ENCODE measurements at regions not wholly inside any gene's neighbourhood (a gene's known extent, or its start where the extent isn't known, plus 50 kb on each side); places are given as distances from the start of the nearest gene placed in this dataset.

DNA sequence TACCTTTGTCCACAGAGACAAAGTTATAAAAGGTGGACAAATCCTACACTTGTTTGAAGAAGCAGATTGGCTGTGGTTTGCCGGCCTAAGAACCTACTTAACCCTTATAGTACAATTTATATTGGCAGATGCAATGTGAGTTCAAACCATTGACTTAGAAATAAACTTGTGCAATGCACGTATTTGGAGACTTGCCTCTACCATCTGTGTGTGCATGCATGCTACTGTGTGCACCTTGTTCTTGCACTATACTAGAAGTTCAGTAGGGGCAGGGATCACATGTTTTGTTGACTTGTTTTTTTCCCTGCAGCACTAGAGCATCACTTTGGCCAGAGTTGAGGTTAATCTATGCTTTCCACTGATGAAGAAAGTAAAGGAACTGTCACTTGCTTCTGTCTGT, 163.1 kb upstream of the SERP2 start:
- DNase-seq (ENCODE audit: low read depth in 3 of 3, low spot score in 1 of 3), result no peak

DNA sequence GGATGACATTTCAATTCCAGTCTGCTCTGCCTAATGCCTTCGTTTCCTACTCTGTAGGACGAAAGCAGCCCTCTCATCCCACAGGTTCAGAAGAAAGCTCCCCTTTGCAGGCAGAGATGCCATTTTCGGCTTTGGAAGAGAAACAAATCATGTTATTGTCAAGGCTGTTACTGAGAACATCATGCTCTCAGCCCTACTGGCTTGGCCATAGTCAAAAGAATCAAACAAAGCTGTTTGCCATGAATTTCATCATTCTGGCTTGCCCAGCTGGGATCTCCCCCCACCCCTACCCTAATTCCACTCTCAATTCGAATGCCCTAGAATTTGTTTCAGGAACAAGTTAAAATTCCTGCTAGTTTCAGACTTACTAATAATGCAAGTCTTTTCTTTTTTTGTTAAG, 162.3 kb upstream of the SERP2 start:
- no peak for DNase-seq (ENCODE audit: low read depth in 3 of 3, low spot score in 1 of 3)

DNA sequence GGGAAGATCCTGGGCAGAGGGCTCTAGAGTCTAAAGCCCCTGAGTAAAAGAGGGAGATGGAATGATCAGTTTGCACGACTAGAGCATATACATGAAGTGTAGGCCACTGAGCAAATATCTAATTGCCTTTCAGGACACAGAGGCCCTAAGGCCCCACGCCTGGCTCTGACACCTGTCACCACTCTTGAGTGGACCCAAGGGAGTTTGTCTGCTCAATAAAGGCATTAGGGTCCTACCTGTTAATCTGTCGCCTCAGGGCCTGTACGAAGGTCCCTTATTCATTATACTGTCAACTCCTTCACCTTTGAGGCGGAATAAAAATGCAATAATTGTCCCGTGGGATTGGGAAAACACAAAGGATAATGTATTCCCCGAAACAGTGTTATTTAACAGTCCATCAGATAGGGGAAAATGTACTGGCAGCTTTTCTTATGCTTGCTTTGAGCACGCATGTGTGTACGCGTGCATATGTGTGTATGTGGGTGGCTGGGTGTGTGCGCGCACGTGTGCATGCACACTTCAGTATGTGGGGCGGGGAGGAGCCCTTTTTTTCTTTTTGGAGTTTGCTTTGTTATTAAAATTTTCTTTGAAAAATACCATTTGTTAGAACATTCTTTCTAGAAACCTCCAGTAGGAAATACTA, 161.8 kb upstream of the SERP2 start:
- no peak for DNase-seq (ENCODE audit: low read depth in 3 of 3, low spot score in 1 of 3)

DNA sequence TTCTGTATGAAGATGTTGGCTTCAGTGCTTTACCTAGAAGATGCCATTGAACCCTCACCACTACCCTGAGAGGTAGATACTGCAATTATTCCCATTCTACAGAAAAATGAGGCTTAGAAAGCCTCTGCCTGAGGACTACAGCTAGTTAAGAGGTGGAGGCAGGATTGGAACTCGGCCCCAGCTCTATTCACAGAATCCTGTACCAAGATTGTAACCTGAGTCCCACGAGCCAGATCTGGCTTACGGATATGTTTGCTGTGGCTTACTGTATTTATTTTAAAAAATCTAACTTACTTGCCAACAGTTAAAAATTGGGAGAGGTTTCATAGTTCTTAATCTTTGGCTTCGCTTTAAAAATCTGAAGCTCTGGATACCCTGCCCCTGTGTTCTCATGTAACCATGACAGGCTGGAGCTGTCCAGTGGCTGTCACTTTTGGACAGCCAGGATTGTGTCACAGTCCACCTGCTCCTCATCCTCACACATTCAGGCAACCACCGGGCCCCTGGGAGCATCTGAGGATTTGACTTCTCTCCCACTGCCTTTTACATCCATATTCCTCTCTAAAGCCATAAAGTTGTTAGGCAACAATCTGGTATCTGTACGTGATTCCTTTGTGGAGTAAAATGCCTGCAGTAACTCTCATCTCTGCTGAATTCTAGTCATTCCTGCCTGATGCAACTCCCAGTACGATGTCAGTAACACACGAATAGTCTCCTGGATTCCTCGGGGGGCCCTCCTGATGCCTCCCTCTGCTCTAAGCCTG, 160.8 kb upstream of the SERP2 start:
- DNase-seq (ENCODE audit: low read depth in 3 of 3, low spot score in 1 of 3), result no peak

DNA sequence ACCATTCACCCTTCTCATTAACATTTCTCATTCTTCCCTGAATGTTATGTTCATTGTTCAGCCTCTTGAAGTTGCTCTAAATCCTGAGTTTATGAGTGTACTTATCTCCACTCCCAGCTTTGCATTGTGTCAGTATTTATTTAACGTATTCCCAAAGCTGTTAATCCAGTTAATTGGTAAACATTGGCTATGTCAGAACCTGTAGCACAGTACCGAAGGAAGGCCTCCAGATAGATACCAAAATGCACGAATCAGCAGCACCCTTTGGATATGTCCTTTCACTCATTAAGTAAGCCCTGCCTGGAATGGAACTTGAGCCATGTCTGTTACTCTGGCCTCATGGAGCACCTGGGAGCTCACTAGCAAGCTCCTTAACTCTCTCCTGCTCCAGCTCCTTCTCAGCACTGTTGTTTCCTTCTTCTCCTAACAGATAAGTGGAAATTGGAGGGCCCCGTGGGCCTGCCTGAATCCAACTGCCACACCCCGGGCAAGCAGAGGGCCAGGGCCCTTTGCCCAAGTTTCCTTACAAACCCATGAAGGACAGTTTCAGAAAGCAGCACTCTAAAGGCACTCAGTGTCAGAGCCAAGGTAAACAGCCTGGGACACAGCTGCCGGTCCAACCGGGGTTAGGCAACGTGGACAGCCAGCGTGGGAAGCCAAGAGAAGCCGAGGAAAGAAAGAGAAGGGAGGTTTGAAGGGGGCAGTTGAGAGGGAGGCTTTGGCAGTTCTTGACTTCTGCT, 155.0 kb upstream of the SERP2 start:
- DNase-seq (ENCODE audit: low read depth in 3 of 3, low spot score in 1 of 3), result no peak

DNA sequence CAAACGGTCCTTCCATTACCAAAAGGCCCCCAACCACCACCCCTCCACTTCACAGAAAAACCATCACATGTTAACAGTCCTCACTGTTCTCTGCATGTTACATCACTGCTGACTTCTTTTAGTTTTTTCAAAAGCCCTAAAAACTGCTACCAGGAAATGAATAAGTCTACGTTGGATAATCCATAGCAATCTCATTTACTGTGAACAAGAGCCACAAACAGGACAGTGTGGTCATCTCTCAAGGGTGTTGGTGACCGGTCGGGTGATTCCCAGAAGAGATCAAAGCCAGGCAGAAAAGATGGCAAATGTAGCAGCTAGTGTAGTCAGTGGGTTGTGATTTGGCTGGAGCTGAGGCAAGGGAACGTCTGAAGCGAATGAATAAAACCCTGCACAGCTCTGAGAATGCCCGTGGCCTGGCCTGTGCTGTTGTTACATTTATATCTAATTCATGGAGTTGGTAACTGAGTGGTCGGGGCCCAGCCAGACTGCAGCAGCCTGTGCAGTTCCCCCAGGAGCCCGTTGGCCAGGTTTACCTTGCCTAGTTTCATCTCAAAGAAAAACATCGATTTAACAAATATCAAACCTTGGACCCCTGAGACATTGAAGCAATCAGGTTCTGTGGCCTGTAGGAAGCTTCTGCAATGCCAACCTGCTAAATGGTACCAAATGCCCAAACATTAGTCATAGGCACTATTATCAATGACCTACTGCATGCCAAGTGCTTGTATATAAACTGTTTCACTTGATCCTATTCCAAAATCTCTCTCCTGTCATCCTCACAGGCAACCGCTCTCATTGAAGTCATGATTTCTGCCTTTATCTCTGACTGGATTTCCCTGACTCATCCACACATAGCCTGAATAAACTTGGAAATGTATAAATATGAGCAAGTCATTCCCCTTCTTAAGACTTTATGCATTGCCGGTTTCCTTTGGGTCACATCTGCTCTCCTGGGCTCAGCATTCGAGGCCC, 153.8 kb upstream of the SERP2 start:
- DNase-seq (ENCODE audit: low read depth in 3 of 3, low spot score in 1 of 3), result no peak

DNA sequence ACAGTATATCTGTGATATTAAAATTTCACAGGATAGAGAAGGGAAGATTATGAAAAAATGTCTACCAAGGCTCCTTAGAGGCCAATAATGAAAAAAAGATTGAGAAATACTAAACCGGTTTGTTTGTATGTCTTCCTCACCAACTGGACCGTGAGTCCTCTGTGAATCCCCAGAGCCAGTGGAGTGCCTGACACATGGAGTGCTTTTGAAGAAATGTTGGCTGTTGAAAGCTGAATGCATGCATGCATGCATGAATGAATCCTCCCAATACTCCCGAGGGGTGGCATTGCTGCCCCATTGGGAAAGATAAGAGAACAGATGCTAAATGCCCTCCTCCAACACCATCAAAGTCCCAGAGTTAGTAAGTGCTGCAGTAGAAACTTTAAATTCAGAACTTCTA, 152.7 kb upstream of the SERP2 start:
- no peak for DNase-seq (ENCODE audit: low read depth in 3 of 3, low spot score in 1 of 3)

DNA sequence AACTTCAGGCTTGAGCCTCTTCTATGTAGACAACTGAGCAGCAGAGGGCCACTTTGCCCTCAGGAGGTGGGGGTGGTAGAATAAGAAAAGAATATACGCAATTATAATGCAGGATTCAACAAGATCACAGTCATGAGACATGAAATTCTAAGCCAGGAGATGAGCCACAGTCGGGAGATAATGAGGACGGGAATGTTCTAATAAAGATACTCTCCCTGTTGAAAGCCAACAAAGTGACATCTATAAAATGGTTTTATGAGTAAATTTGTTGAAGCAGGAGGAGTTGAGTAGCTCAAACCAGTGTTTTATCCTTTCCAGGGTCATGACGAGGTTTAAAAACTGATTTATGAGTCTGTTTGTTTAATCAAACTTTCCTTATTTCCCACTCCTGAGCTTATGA, 152.0 kb upstream of the SERP2 start:
- no peak for DNase-seq (ENCODE audit: low read depth in 3 of 3, low spot score in 1 of 3)

DNA sequence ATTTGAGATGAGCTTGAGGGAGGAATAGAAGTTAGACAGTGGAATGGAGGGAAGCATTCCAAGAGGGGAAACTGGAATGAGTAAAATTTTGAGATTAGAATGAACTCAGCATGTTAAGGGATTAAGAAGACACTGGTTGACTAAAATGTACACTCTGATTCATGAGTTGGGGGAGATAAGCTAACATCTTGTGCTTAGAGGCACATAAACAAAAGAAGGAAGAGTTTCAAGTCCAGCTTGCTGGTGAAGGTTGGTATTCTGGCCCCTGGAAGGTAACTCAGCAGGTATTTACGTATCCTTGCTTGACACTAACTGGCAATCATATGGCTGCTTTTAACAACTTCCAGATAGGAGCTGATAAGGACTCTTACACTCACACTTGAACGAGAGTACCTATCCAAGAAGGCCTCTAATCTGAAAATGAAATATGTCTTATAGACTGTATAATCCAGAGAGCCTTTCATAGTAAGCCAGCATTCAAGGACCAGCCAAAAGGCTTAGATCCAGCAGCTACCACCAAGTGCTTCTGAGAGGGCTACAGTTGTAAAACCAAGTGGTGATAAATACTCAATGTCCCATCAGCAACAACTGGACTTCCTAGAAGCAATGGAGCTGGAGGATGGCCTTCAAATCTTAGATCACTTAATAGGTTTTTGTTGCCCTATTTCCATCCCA, 149.7 kb upstream of the SERP2 start:
- DNase-seq (ENCODE audit: low read depth in 3 of 3, low spot score in 1 of 3), result no peak

DNA sequence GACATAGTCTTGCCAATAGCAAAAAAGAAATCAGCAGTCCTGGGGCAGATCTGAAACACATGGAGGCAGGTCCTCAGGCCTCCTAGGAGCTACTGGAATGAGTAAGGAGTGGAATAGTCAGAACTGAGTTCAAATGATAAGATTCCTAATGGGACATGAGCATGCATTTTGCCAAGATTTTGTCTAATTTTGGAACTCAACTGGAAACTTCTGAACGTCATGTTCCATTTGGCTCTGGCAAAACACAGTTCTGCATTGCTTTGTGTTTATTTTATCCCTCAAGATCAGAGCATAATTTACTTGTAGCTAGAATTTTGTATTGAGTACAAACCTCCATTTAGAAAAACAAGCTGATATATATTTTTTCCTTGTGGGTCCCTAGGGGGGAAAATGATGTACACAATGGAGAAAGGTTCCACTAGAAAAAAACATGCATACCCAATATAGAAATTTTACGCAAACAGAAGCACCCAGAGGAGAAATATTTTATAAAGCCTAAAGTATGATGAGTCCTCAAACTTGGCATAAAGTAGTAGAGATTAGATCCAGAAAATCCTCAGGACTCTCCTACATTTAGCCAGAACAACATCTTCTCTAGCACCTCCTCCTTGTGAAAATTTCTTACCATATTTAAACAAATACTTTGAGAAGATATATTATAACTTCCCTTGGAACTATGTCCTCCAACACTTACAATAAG, 149.0 kb upstream of the SERP2 start:
- no peak for DNase-seq (ENCODE audit: low read depth in 3 of 3, low spot score in 1 of 3)

DNA sequence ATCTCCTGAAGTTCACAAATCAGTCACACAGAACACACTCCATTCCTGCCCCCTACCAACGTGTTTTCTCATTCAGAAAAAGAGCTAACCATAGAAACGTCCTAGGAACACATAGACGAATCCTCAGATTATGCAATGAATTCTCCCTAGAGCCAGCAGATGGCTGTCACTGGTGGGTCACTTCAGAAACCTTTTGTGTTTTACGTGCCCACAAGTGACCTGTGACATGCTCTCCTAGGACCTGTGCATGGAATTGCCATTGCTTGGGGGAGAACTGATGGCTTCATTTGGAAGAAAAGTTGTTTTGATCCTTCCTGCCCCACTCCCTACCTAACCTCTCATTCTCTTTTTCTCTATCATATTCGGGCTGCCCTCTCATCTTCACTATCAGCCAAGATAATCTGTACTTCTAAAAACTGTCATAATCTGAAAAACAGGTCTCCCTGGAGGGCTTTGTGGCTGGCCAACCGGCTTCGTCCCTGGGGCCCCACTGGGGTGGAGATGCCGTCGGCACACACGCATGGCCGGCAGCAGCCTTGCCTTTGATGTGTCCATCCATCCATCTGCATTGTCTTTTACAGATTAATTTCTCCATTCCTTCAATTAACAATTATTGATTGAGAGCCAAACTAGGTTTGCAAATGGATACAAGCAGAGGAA, 144.1 kb upstream of the SERP2 start:
- no peak for DNase-seq (ENCODE audit: low read depth in 3 of 3, low spot score in 1 of 3)

DNA sequence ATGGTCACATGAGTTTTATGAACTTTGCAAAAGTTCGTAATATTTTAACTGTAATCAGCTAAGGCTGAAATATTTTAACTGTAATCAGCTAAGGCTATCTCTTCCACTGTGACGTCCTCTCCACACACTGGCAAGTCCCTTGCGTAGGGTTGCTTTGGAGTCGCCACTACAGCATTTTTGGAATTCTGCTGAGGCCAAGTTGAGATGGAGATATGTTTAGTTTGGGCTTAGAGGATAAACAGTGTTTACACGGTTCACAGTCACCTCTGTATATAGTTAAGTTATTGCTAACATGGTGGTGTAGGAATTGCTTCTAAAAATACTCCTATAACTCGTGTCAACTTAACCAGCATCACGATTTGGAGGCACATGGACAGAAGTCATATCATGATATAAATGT, 143.6 kb upstream of the SERP2 start:
- DNase-seq (ENCODE audit: low read depth in 3 of 3, low spot score in 1 of 3), result no peak

DNA sequence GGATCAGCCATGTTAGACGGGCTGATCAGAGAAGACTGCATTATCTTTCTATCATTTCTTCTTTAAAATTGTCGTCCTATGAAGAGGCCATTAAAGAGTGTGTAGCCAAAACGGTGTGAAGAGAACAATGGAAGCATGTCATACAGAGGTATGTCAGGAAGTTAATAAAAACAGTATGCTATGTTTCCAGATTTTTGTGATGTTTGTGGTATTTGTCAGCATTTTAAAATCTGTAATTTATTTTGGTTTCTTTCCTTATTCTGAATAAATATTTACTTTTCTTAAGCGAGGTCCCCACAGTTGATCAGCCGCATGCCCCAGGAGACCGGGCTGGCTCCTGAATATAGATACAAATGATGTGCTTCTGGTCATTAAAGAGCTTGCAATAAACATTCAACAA, 142.9 kb upstream of the SERP2 start:
- no peak for DNase-seq (ENCODE audit: low read depth in 3 of 3, low spot score in 1 of 3)

DNA sequence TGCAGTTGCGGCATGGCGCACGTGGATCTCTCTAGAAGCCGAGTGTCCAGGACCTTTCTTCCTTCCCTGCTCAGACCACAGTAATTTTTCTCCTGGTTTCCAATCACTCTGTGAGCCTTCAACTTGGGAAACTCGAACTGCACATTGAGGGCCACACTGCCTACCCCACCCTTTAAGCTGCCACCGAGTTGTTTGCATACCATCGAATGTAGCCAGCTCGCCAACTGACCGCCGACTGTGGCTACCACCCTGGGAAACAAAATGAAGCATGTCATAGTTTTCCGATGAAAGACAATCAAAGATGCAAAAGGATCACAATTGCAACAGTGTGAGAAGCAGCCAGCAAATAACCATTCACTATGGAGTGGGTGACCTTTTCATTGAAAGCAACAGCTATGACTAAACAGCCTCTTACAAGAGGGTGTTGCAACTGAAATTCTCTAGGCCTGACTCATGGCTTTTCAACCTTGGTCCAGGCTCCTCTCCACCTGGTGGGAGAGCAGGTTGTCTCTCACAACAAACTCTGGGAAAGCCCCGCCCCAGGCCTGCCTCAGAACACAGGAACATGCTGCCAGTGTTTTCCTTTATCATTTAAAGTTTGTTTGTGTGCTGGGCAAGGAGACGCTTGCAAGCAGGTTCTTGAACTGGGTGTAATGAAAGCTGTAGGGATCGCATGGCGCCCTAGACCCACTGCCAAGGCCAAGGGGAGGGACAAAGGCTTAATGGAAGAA, 141.7 kb upstream of the SERP2 start:
- DNase-seq (ENCODE audit: low read depth in 3 of 3, low spot score in 1 of 3), result no peak

DNA sequence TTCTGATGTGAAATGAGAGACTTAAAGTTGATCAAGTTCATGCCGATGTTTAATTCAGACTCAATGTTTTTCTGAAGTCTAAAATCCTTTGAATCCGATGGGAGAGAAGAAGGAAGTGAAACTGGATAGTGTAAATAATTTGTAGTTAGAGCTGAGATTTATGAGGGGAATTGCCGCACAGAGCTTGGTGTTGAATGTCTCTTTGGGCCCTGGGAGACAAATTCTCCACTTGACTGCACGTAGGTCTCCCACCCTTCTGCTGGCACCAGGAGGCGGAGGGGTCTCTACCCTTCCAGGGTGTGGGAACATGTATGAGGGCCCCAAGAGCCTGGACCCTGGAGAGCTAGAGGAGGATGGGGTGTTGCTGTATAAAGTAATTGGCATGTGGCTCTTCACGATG, 140.8 kb upstream of the SERP2 start:
- DNase-seq (ENCODE audit: low read depth in 3 of 3, low spot score in 1 of 3), result no peak

DNA sequence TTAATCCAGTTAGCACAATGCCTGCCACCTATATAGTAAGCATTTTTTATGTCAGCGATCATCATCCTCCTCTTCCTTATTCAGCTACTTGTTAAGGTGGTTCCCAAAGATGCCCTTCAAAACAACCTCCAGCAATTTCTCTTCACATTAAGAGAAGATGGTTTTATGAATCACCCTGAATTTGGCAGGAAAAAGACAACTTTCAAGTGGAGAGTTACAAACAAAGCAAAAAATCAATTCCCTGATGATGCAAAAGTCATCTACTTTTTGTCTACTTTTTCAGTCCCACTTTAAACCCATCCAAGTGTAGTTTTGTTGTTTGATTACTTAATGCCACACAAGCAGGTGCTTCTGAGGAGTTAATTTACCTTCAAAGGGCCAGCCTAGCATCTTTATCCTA, 139.1 kb upstream of the SERP2 start:
- no peak for DNase-seq (ENCODE audit: low read depth in 3 of 3, low spot score in 1 of 3)

DNA sequence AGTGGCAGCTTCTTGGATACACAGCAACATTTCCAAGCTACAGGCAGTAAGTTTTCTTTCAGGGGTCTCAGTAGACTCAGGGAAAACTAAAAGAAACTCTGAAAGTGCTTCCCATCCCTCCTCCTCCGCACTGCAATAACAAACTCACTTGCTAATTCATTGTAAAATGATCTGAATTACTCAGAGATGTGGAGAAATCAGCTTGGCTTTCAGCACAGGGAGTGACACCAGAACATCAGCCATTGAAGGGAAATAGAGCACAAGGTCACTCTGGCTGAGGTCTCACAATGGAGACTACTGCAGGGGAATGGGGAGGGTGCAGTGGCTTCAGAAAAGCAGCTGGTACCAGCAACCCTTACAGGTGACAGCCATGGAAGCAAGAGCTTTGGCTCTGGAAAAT, 137.3 kb upstream of the SERP2 start:
- no peak for DNase-seq (ENCODE audit: low read depth in 3 of 3, low spot score in 1 of 3)

DNA sequence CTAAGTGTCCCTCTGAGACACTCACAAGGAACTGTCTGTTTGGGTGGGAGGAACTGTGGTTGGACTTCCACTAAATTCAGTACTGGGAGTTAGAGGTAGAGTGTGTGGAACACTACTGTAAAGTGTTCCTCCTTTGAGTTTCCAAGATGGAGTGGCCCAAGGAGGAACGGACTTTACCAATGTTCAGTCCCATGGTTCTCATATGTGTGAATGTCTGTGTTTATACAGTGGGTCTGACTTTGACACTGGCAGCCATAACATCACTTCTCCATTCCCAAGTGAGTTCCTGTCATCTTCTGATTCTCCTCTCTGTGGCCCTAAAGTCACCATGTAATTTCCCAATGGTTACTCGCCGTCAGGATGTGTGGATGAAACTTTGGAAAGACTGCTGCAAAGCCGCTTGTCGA, 136.8 kb upstream of the SERP2 start:
- DNase-seq (ENCODE audit: low read depth in 3 of 3, low spot score in 1 of 3), result no peak

DNA sequence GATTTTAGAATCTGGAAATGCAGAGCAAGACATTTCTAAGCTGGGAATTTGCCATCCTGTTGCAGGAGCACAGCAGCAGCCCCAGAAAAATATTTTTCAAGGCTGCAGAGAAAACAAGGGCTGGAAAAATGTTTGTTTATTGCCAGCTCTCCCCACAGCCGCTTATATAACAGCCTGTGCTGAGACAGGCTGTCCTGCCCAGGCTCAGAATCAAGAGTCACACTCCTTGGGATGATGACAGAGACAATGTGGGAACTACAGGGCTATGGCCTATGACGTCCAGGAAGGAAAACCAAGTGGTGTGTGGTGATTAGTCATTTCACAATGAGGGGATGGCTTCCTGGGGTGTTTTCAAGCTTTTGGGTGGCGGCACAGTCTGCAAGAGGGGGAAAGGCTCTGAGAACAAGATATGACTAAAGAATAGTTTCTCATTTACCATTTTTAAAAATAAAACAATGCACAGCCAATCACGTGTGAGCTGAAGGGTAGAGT, 136.3 kb upstream of the SERP2 start:
- DNase-seq (ENCODE audit: low read depth in 3 of 3, low spot score in 1 of 3), result no peak

Measured in stimulated activated CD4-positive, alpha-beta T cell treated with anti-CD3 and anti-CD28 coated beads, TNF-alpha, amount 100 ng/mL, for 1 hour (primary cell).